Renal cortex interstitium (tissue), 11 donors: ENCODE measurements at regions not wholly inside any gene's neighbourhood (a gene's known extent, or its start where the extent isn't known, plus 50 kb on each side); places are given as distances from the start of the nearest gene placed in this dataset.
A peak's percentile ranks its signal among the peaks of the same experiment; 100 is the strongest.
"Not testable (repeated sequence)": the region's sequence is repeated elsewhere in the genome, so short reads cannot be mapped to it uniquely, and the experiment has no call there.

Experiments
- DNase-seq, 11 donors: peaks; one replicate each; pipeline ENCODE4 v3.0.0-alpha.2; 2013; ENCODE audit warnings: low read depth in 9 of 11, low spot score in 4 of 11; ENCODE audit errors: extremely low read depth in 1 of 11

DNA sequence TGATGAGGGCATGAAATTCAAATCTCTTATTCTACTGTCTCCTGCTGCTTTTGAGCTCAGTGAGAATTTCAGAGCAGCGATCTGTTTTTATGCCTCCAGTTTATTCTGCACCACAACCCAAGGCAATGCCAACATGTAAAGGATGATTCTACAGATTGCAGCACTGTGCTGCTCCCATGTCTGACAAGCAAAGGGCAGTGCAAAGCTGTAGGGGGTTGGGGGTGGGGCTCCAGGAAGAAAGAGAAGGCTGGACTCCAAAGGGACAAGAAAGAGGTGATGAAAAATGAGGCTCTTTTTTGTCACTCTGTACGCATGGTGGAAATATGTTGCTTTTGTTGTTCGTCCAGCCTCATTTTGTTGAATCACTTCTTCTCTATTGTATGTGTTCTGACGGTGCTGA lies 254.6 kb downstream of the STIM2 start:
- no peak for DNase-seq

- DNase-seq, result no peak
Observed at GRCh38 chr4:27117453-27117852, 256.8 kb downstream of the STIM2 start.

DNA sequence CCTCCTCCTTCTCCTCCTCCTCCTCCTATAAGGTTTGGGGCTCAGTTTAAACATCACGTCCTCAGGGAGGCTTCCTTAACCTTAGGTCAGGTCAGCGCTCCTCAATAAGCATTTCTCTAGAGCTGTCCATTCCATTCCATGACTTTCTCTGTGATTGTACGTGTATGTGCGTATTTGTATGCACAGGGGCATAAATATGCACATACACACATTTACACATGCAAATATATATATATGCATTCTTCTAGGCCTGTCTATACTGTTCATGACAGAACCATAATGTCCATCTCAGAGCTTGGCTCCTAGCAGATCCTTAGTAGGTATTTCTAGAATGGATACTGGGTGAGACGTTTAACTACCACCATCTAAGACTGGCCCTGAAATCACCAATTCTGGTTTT lies 258.6 kb downstream of the STIM2 start:
- DNase-seq, result no peak

DNA sequence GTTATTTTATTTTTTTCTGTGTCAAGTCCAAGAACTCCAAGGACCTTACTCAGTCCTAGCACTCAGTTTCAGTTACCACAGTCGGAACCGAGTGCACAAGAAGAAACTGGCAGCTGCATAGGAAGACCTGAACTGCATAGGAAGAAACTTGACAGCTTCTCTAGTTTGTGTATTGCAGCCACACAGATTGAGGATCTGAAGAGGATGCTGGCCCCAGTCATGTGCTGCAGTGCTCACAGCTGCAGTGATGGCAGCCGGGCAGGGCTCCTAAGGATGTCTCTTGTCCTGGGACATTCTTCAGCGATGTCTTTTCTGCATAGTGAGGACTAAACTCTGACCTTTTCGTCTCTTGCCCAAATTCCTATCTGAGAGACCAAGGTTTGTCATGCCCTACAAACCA lies 261.2 kb downstream of the STIM2 start:
- DNase-seq, result no peak

DNA sequence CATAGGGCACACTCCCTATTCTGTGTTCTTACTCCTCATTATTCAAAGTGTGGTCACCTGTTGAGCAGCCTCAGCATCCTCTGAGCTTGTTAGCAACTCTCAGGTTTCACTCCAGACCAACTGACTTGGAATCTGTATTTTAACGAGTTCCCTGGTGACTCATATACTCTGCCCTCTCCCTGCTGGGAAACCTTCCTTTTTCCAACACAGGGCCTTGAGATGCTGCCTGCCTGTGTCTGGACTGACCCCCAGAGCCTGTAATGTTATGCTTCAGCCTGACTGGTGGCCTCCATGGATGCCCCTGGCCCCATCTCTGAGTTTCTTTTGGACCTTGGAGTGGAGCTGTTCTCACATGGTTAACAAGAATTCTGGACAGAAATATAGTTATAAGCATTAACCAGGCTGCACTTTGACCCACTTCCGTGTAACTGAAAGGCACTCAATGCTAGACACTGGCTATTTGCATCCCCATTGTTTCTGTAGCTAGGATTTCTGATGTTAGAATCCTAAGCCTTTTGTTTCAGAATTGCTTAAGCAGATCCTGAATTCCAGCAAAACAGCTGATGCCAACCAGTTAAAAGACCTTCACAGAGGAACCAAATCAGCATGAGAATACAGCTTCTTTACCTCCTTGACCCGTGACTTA lies 262.6 kb downstream of the STIM2 start:
- DNase-seq, result peak in 1 of 11 donors; percentile 8

DNA sequence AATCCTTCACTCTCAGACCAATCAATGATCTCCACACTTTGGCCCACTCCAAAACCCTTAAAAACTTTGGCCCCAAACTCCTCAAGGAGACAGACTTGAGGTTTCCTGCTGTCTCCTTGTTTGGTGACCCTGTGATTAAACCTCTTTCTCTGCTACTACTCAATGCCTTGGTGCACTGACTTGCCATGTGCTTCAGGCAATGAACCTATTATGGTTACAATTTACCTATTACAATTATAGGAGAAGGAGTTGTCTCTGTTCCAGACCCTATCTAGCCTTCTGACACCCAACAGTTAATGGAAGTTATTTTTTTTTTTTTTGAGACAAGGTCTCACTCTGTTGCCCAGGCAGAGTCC lies 263.1 kb downstream of the STIM2 start:
- no peak for DNase-seq

- DNase-seq, result not testable (repeated sequence)
Observed at GRCh38 chr4:27126895-27127294, 266.3 kb downstream of the STIM2 start.

- DNase-seq, result no peak
Observed at GRCh38 chr4:27128443-27128842, 267.8 kb downstream of the STIM2 start.

- DNase-seq, result no peak
Observed at GRCh38 chr4:27129871-27130366, 269.3 kb downstream of the STIM2 start.

DNA sequence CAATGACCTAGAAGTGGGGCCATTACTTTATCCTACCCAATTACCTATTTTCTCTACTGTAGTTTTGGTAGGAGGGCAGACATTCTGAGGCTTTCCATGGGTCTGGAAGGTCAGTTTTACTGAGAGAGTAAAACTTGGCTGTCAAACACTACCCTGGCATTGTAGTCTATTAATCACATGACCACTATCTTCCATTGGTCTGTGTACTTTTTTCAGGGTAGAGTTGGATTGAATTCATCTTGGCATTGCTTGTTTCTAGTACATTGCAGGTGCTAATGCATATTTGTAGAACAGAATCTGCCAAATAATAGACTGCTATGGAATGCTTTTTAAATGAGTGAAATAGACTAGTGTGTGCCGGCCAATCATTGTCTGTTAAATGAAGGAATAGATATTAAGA lies 271.9 kb downstream of the STIM2 start:
- DNase-seq, result no peak

GRCh38 chr4:27140486-27140885 lies 279.8 kb downstream of the STIM2 start:
- no peak for DNase-seq

DNA sequence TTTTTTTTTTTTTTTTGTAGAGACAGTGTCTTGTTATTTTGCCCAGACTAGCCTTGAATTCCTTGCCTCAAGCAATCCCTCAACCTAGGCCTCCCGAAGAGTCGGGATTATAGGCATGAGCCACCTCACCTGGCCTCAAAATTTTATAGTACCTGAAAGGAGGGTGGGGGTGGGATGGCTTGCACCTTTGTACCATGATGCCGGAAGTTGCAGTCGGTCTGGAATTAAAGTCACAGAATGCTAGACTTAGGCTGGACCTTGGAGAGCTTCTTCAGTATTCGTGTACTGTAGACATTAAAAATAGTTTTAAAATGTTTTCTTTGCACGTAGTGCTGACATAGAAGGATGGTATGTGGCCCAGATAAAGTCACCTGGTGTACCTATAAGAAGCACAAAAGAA lies 280.9 kb downstream of the STIM2 start:
- no peak for DNase-seq

GRCh38 chr4:27142841-27143240 lies 282.2 kb downstream of the STIM2 start:
- DNase-seq, result no peak

GRCh38 chr4:27145597-27145996 lies 285.0 kb downstream of the STIM2 start:
- no peak for DNase-seq

DNA sequence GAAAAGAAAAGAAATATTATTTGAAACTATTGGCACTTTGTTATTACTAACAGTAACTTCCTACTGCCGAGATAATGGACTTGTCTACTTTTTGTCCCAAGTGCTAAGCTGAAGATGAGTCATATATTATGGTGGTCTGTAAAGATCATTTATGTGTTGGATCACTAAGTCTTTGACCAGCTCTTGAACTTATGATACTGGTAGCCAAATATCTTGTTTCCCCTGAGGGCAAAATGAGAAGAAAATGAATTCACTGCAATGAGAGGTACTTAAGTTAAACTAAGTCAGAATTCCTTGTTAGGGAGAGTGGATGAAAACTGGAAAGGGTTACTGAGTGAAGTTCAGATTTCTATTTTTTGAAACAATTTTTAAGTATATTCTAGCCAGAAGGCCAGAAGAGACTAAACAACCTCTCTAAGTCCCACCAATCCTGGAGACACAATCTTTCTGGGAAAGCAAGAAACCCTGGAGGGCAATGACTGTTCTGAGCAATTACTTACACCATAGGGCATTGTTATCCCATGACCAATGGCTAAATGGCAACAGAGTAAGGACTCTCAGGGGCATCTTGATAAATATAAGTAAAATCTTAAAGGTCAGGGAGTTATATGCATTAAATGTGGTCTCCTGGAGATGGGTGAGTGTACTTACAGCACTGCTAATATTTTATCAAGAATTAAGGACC lies 287.7 kb downstream of the STIM2 start:
- no peak for DNase-seq

DNA sequence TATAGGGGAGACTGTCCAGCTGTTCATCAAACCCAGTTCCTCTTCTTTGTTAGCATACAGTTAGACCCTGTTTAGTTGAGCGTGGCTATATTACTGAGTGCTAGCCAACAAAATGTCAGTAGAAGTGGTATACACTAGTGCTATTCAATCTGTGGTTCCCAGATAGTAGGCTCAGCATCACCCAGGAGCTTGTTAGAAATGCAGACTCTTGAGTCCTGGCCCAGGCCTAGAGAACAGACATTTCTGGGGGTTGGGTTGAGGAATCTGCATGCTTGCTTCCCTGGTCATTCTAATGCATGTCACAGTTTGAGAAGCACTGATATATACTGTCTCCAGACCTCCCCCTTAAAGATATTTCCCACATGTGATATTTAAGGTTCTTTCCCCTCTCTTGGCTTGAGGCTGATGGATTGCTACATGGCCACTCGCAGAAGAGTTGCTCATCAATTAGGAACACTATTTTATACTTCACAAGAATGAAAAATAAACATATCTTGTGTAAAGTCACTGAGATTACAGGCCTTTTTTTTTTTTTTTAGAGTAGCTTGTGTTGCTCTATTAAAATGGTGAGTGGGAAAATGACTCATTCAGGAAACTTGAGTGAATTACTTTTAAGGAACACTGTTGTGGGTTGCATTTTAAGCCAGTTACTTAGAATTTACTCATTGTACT lies 289.0 kb downstream of the STIM2 start:
- DNase-seq, result no peak

DNA sequence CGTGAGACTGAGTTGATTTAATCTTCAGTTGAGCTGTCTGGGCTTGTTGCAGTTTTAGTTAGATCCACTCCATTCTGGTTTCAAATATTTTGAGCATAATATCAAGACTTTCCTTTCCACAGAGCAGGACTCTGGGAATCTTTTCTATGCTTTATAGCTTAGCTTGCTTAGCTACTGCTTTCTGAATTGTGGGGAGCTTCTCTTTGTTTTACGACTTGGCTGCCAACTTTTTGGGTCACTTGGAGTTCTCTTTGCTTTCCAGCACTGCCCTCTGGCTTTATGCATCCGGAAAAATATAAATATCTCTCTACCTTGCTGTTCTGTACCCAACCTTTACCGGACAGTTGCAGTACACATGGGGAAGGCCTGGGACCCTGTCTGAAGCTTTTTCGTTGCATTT lies 292.1 kb downstream of the STIM2 start:
- no peak for DNase-seq

- peak in 9 of 11 donors; percentile 7 to 35 (median 25) for DNase-seq
Observed at GRCh38 chr4:27154706-27155105, 294.1 kb downstream of the STIM2 start.

DNA sequence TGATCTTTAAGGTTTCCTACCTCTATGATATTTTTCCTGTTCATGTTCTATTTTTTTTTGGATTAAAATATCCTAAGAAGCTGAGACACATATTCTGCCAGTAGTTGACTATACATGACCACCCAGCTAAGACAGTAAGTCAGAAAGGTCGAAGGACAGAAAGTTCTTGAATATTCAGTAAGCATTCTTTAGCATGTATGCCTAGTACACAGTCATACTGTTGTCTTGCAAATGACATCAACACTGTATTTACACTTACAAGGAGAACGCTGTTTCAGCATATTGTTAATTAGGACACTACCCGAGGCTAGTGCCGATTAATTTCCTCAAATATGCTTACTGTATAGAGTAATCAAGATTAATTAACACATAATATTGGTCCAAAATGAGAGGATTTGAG lies 300.6 kb downstream of the STIM2 start:
- DNase-seq, result no peak

DNA sequence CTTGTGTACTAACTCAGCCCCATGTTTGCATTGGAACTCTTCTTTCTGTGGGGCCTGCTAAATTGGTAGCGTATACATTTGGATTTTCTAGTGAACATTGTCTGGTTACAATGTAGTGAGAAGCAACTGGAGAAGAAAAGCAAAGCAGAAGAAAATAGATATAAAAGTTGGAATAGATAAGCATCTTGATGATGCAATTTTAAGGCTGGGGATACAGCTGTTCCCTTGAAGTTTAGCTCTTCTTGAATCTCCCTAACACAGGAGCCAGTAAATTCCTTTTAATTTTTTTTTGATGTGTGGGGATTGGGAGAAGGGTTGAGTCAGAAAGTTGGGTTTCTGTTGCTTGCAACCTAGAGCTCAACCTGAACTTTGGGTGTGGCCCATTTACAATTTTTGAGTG lies 308.1 kb downstream of the STIM2 start:
- no peak for DNase-seq
